ENCODE measurements at regions not wholly inside any gene's neighbourhood (a gene's known extent, or its start where the extent isn't known, plus 50 kb on each side); places are given as distances from the start of the nearest gene placed in this dataset.

GRCh38 chr11:96481204-96481603, 91.4 kb downstream of the JRKL start (continued):
- TF ChIP-seq ZNF687 (IDR thresholded peaks at IDR 0.05): no peak
- no peak for TF ChIP-seq ZNF24 (IDR thresholded peaks at IDR 0.05)
- no peak for TF ChIP-seq ZSCAN29 (IDR thresholded peaks at IDR 0.05)
- TF ChIP-seq KDM1A (IDR thresholded peaks at IDR 0.05; ENCODE audit: borderline replicate concordance): no peak
- no peak for TF ChIP-seq BRCA1 (IDR thresholded peaks at IDR 0.05; ENCODE audit: low read depth, low read length)

- TF ChIP-seq MTA2 (IDR thresholded peaks at IDR 0.05; ENCODE audit: low read depth) (no peak), EZH2 (IDR thresholded peaks at IDR 0.05; ENCODE audit: borderline replicate concordance, control insufficient read depth, low read depth, low read length) (no peak), CUX1 (IDR thresholded peaks at IDR 0.05; ENCODE audit: insufficient replicate concordance, low read depth, low read length) (no peak), POLR2AphosphoS5 (IDR thresholded peaks at IDR 0.05; ENCODE audit: low read length) (no peak), RELB (IDR thresholded peaks at IDR 0.05; ENCODE audit: low read depth) (no peak), BRCA1 (IDR thresholded peaks at IDR 0.05; ENCODE audit: low read depth, low read length) (no peak), RFX5 (IDR thresholded peaks at IDR 0.05; ENCODE audit: low read depth, low read length) (no peak), CREM (IDR thresholded peaks at IDR 0.05; ENCODE audit: low read depth) (no peak)
Measured at GRCh38 chr11:96481771-96482170, 92.0 kb downstream of the JRKL start.

More at GRCh38 chr11:96481771-96482170, 92.0 kb downstream of the JRKL start:
- Histone ChIP-seq H3K4me3 (no peak overlapping the region), H3K79me2 (ENCODE audit: control insufficient read depth, insufficient read depth, low read length) (no peaks in the 10 kb centered on the region), H4K20me1 (ENCODE audit: control insufficient read depth, insufficient read depth) (no peaks in the 10 kb centered on the region), H3K9ac (ENCODE audit: control insufficient read depth, insufficient read depth, low read length) (no peak overlapping the region), H3K9me3 (replicated peaks; ENCODE audit: control insufficient read depth, insufficient read depth, low read length) (no peaks in the 10 kb centered on the region), H3K4me1 (ENCODE audit: control insufficient read depth, insufficient read depth, low read length) (no peaks in the 10 kb centered on the region), H3K4me2 (ENCODE audit: control insufficient read depth, insufficient read depth) (no peak overlapping the region), H3K36me3 (ENCODE audit: control insufficient read depth in 2 of 2, insufficient read depth in 2 of 2, low read length in 1 of 2) (no peaks in the 10 kb centered on the region), H2AFZ (ENCODE audit: control insufficient read depth, low read depth, low read length) (no peak overlapping the region), H3K27ac (ENCODE audit: control insufficient read depth, insufficient read depth) (no peak overlapping the region), H3K27me3 (replicated peaks in 1 of 2; ENCODE audit: control insufficient read depth in 2 of 2, insufficient read depth in 2 of 2, low read length in 1 of 2) (no peaks in the 10 kb centered on the region; a peak in 1 of 4 replicates)
- ChIA-PET POLR2A (no interaction called here), SMC1A (ENCODE audit: uncharacterized antibody, unreplicated experiment) (no interaction called here), RAD21 (ENCODE audit: unreplicated experiment) (no interaction called here), CTCF (interaction anchor here (0.5 to 4.3 kb wide), 2 partner anchors 18 to 1686 kb away, joined by 3 to 35 read pairs; no protein-coding TSS in a partner anchor)
- ATAC-seq (no peak), FAIRE-seq (no peak), DNase-seq (ENCODE audit: low read depth, low spot score) (no peak)
- in situ Hi-C loops (cut with MboI) (no loop called here), intact Hi-C loops (cut with micrococcal nuclease; ENCODE audit: unreplicated experiment) (no loop called here)
- 0% methylated on average over 1 of the region's 1 CpG for WGBS (ENCODE audit: insufficient coverage, insufficient replicate concordance, low lambda C conversion rate, missing lambda C conversion rate)
- BruUV-seq (replicated peaks): no TSS peak

Data from GM12878 (cell line).